ENCODE measurements at regions not wholly inside any gene's neighbourhood (a gene's known extent, or its start where the extent isn't known, plus 50 kb on each side); places are given as distances from the start of the nearest gene placed in this dataset.

DNA sequence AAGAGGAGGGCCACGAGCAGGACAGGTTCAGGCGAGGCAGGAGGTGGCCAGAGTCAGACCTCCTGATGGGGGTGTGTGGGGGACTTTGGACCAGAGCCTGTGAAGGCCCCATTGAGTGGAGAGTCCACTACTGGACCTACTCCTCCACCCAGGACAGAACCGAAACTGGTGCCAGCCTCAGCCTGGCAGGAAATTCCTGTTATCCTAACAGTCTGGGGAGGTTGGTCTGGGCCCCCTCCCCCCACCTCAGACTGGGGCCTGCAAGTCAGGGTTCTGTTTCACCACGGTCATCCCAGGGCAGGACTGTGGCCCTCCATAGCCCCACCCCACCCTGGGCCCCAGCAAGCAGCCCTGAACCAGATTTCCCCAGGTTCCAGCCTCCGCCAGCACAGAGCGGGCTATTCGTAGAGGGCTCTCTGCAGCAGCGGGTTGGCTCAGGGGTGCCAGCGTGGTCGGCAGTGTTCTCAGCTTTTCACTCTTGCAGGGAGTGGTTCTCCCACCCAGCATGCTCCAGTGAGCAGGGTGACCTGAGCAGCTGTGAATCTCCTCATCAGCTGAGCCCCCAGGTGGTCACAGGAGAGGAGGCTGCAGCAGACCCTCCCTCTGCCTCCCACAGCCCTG lies 217.3 kb downstream of the TBC1D2B start:
- no peak for DNase-seq

DNA sequence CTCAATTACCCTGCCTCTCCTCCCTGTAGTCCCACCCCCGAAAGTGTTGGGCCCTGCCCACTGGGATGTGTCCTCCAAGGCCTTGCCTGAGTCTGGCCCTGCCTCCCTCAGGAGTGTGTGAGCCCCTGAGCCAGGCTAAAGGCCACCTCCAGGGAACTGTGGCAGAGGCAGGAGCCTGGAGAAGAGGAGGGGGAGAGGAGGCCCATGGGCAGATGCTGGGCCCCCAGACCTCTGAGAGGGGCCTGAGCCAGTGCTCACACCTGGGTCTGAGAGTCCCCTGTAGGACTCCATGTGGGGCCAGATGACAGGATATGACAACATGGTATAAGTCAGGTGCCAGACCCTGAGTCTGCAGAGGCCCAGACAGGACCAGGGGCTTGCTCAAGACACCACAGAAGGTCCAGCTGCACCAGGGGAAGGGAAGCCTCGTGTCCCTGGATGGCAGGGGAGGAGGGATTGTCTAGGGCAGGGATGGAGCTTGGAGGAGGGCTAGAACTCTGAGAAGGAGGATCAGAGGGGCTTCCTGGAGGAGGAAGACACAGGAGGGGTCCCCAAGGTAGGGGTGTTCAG lies 217.9 kb downstream of the TBC1D2B start:
- no peak for DNase-seq

DNA sequence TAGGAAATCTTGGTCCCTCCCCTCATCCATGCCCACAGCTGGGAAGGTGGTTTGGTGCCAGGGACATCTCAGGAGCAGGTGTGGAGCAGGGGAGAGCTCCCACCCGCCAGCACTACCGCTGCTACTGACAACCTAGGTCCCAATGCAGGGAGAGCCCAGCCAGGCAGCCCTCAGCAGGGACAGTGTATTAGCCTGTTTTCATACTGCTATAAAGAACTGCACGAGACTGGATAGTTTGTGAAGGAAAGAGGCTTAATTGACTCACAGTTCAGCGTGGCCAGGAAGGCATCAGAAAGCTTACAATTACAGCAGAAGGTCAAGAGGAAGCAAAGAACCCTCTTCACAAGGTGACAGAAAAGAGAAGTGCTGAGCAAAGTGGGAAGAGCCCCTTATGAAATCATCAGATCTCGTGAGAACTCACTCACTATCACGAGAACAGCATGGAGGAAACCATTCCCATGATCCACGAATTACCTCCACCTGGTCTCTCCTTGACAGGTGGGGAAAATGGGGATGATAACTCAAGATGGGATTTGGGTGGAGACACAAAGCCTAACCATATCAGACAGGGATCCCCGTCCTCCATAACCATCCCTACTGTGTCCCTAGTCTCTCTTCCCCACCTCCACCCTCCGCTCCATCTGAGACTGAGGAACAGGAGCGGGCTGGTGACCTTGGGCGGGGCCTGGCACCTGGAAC lies 218.6 kb downstream of the TBC1D2B start:
- no peak for DNase-seq

DNA sequence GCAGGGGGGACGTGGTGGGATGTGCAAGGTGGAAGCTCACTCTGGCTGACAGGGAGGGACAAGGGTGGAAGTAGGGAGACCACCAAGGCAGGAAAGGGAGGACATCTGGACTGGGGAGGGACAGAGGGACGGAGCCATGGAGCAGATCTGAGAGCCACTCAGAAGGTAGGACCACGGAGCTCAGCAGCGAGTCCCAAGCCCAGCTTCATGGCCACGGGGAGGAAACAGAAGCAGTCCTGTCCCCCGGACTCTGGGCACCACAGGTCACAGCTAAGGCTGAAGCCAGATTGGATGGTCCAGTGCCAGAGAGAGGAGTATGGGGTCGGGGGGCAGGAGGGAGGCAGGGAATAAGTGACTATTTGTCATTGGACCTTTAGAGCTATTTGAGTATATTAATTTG lies 220.1 kb downstream of the TBC1D2B start:
- DNase-seq = no peak

DNA sequence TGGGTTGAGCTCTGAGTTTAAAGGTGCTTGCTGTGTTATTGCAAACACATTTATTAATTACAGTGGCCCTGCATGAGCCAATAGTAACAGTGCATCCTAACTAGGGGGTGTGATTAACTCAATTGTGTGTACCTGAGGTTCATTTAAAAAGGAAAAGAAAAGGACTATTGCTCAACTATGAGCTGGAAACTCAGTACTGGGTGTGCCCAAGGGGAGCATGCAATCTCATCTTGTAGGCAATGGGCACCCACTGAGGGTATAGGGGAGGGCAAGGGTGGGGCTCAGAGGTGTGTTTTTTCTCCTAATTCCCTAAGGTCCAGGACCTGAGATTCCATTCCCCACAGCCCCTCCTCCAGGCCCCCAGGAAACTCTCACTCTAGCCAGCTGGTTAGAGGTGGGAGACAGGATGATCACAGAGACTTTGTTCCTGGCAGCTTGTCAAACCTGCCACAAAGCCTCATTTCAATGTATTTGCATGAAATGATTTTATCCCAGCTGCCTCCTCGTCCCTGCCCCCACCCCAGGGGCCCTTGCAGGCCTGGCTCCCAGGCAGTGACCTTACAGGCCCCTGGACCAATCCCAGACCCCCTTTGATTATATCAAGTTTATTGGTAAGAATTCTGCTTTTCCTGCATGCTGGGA lies 220.7 kb downstream of the TBC1D2B start:
- DNase-seq = no peak

DNA sequence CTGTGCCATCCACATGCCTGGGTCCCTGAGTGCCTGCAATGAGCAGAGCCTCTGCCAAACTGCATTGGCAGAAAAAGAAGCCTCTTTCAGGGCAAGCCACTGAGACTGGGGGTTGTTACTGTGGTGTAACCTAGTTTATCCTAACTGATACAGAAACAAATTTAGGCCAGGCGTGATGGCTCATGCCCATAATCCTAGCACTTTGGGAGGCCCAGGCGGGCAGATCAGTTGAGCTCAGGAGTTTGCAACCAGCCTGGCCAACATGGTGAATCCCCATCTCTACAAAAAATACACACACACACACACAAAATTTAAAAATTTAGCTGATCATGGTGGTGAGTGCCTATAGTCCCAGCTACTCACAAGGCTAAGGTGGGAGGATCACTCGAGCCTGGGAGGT lies 221.6 kb downstream of the TBC1D2B start:
- no peak for DNase-seq

DNA sequence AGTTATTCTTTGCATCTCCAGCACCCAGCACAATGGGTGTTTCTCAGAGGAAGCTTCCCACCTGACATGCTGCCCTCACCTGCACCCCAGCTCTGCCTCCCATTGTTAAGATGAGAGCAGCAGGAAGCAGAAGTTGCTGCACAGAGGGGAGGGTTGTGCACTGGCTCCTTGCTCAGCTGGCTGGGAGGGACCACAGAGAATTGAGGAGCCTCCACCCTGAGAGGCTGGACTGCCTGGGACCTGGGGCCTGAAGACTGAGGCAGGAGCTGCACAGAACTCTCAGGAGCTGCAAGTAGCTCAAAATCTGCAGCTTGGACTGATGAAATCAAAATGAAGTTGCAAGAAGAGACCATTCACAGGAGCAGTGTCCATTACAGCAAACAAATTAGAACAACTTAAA lies 222.3 kb upstream of the LINGO1 start:
- DNase-seq = no peak

DNA sequence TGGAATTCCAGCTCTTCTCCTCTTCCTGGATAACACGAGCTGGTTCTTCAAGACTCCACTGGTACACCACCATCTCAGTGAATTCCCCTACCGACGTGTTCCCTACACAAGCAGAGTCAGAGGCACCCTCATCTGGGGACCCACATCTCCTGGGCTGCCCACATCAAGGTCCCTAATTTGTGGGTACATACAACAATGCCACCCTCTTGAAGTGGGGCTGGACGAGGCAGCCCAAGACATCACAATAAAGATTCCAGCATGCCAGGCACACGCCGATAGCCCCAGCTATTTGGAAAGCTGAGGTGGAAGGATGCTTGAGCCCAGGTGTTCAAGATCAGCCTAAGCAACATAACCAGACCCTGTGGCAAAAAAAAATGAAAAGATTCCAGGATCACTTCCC lies 221.2 kb upstream of the LINGO1 start:
- no peak for DNase-seq

DNA sequence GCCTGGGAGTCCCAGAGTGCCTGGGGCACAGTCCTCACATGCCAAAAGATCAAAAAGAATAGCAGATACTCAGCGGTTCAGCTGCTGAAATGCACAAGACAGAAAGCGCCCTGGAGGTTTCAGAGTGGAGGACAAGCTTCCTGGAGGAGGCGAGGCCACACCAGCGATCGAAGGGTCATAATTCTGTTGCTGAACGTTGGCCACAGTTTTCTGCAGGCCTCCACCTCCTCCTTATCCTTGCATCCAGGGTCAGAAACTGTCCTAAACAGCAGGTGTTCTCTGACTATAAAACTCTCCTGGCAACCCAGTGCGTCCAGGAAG lies 220.3 kb upstream of the LINGO1 start:
- DNase-seq = no peak

DNA sequence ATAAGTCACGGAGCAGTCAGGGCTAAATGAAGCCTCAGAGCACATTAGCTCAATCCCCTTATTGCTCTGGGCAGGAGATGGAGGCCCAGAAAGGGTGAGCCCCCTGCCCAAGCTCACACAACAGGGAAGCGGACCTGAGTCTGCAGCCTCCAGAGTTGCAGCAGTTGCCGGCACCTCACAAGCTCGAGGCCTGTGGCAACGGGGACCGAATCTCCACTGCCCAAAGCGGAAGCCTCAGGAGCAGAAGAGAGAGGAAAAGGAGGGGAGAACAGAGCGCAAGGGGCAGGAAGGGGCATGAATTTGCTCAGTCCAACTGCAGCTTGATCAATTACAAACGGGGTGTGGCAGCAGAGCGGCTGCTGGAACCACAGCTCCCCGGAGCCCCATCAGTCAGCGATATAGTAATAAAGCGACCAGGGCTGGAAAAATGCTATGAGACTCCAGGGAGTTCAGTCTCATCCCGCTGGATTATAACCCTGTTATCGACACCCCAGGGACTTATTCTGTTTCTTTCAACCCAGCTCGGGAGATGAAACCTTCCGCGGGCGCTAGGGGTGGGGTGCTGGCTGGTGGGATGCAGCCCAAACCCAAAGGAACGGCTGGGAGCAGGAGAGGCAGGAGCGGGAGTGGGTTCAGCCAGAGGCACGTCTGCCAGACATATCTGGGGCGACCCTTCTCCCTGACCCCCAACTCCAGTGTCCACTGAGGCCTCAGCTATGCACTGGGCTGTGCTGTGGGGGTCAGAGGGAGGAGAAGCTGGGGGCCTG lies 219.7 kb upstream of the LINGO1 start:
- DNase-seq = no peak

DNA sequence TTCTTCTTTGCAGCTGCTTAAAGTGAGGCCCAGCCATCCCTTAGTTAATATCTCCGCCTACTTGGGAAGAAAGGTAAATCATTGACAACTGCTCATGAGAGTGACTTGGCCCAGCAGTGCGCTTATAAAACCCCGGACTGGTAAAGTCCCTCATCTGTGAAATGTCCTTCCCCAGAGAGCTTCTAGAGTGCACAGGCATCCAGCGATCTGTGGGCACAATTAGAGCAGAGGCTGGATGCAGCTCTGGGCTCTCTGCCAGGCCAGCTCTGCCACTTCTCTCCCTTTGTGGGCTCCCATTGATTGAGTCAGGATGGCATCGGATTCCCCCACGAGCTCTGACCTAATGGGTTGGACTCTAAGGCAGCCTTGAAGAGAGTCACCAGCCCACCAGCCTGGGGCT lies 219.0 kb upstream of the LINGO1 start:
- DNase-seq = no peak

DNA sequence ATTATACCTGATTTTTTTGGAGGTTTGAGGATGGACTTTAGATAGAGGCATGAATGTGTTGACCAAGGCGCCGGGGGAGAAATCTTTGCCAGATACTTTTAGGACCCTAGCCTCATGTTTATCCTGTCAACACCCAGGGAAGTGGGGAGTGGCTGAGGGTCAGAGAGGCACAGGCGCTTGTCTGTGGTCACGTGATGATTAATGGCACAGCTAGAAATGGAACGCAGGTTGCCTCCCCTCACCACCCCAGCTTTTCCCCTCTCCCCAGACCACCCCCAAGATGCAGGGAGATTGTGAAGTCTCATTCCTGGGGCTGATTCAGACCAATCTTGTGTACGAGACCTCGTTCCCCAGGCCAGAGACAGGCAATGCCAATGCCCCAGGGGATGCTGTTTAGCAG lies 218.4 kb upstream of the LINGO1 start:
- DNase-seq = no peak

DNA sequence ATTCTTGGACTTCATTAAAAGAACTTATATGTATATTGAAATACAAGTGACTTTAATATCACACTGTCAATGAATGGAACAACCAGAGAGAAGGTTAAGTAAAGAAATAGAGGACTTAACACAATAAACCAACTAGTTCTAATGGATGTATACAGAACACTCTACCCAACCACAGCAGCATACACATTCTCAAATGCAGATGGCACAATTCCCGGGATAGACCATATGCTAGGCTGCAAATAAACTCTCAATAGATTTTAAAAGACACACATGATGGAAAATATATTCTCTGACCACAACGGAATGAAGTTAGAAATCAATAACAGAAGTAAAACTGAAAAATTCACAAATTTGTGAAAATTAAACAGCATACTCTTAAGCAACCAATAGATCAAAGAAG lies 214.3 kb upstream of the LINGO1 start:
- DNase-seq = no peak

DNA sequence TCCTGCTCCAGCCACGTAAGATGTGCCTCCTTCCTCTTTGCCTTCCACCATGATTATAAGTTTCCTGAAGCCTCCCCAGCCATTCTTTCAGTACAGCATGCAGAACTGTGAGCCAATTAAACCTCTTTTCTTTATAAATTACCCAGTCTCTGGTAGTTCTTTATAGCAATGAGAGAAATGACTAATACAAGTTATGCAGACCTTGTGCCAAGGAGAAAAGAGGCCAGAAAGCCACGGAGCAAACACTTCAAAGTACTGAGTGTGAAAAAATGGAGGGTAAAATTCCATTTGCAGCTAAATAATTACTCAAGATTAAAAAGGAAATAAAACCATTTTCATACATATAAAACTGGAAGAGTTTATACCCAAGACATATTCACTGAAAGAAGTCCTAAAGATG lies 213.6 kb upstream of the LINGO1 start:
- no peak for DNase-seq

DNA sequence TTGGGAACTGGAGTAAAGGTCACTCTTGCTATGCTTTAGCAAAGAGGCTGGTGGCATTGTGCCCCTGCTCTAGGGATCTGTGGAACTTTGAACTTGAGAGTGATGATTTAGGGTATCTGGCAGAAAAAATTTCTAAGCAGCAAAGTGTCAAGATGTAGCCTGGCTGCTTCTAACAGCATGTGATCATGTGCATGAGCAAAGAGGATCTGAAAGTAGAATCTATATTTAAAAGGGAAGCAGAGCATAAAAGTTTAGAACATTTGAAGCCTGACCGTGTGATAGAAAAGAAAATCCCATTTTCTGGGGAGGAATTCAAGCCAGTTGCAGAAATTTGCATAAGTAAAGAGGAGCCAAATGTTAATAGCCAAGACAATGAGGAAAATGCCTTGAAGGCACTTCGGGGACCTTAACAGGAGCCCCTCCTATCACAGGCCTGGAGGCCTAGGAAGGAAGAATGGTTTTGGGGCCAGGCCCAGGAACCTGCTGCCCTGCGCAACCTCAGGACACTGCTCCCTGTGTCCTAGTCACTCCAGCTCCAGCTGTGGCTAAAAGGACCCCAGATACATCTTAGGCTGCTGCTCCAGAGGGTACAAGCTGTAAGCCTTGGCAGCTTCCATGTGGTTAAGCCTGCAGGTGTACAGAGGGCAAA lies 212.2 kb upstream of the LINGO1 start:
- no peak for DNase-seq

DNA sequence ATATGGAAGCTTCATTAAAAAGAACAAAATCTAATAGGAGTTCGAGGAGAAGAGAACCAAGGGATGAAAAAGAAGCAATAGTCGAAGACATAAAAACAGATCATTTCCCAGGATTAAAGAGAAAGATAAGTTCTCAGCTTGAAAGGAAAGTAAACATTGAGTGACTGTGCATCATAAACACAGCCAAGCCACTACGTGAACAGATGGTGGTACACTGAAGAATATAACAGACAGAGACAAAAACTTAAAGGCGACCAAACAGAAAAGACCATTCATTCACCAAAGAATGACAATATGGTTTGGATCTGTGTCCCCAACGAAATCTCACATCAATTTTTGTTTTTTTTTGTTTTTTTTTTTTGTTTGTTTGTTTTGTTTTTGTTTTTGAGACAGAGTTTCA lies 210.8 kb upstream of the LINGO1 start:
- DNase-seq = no peak

DNA sequence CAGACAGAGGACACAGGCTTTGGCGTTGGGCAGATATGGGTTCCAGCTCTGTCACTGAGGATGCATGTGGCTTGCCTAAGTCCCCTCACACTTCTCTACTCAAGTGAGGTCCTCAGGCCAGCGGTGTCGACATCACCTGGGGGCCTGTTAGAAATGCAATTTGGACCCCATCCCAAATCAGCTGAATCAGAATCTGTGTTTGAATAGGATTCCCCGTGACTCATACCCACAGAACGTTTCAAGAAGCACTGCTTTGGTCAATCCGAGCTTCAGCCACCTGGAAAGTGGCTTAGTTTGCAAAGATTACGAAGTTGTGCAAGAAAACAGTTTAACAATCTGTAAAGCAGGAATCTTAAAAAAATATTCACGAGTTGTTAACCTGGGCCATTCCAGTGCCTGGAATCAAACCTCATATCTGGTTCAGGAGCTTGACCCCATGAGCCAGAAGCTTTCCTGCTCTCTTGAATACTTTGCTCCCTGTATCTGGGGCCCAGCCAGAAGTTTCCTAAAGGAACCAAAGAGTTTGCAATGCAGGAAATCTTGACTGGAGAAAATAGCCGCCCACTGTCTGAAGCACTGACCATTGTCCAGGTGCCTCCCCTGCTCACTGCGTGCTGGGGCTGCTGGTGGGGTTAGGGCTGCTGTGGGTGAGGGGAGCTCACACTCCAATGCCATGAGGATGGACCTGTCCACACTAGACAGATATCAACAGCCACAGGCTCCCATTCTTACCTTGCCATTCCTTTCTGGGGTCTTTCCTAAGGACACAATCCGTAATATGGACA lies 208.5 kb upstream of the LINGO1 start:
- no peak for DNase-seq

DNA sequence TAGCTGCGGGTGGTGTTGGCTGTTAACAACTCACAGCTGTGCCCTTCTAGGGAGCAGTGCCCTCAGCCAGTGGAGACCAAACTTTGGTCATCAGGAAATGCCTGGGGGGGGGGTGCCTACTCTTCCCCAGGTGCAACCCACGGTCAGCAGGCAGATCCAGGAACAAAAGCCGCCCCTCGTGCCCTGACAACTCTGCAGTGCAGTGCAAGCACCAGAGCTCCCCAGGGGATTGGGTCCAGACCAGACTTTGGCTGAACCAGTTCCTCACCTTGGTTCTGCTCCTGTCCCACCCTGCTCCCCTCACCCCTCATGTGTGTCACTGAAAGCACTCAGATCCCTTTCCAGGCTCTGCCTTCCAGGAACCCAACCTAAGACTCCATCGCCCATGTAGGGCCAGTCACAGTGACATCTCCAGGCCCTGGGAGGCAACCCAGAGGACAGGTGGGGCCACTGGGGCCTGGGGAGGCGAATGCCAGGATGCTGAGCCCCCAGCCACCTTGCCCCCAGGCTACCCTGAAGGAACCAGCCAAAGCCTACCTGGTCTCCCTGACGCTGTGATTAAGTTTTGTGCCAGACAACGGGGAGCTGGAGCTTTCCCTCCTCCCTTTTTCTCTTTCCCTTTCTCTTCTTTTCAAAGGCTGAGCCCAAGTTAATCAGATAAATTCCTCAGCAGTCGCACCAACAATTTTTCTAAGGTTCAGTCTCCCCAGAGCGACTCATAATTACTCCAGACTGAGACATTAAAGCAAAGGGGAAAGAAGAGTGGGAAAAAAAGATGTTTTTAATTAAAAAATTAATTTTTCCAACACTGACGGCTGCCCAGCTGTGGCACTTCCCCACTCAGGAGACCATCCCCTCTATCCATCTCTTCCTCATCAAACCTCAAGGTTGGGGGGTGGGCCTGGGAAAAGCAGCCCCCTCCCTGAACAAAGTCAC lies 207.5 kb upstream of the LINGO1 start:
- DNase-seq = no peak

DNA sequence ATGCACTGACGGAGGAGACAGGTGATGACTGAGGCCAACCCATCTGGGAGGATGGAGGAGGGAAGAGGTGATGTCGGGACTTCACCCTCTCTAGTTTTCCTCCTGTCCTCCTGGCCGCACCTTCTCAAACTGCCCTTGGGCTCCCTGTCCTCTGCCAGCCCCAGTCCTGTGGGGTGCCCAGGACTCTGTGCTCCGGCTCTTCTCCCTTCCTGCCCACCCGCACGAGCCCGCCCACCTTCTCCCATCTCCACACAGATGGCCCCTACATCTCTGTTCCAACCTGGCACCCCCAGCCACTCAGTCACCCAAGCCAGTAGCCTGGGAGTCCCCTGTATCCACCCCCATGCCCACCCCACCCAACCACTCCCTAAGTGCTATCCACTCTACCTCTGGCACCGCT lies 206.7 kb upstream of the LINGO1 start:
- DNase-seq = no peak

DNA sequence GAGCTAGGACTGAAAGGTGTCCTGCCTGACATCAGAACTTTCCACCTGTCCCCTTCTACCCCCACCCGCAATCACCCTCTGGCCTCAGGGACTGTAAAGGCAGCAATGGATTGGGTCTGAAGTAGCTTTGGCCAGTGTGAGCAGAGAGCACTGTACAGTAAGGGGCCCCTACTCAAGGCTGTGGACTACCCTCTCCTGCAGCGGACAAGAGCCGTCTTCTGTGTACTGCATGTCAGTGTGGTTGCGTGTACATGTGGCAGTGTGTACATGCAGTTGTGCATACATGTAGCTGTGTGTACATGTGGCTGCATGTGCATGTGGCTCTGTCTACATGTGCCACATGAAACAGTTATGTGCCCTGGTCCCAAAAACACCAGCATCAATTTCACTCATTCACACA lies 205.9 kb upstream of the LINGO1 start:
- DNase-seq = no peak

DNA sequence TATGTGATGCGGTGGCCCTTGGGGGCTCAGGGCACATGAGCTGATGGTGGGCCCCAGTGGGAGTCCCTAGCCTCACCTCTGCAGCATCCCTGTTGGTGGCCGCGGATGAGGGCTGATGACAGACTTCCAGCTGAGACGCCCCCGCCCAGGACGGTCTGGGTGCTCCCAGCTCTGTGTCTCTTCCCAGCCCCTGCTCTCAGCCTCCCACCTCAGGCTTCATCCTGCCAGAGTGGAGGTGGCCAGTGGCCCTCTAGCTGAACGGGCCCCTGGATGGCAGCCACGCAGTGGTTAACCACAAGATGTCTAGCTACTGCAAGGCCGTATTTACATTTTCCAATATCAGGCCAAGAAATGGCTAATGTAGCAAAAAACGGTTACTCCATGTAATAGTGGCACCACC lies 205.3 kb upstream of the LINGO1 start:
- no peak for DNase-seq

All from SW 1271 (cell line).